Right cardiac atrium (tissue), 5 donors: ENCODE measurements at regions not wholly inside any gene's neighbourhood (a gene's known extent, or its start where the extent isn't known, plus 50 kb on each side); places are given as distances from the start of the nearest gene placed in this dataset.
"Not testable (repeated sequence)": the region's sequence is repeated elsewhere in the genome, so short reads cannot be mapped to it uniquely, and the experiment has no call there.

Experiments used
- ATAC-seq, 2 donors: fragments of 200-7000 bp; cut with Tn5 transposase; one replicate each; pipeline versions ENCODE4 v1.8.0 to v1.9.1; 2020; ENCODE audit warnings: moderate library complexity in 2 of 2, mild to moderate bottlenecking in 1 of 2
- DNase-seq, 3 donors: peaks; one replicate each; pipeline ENCODE4 v3.0.0-alpha.2; 2020
- H3K27ac ChIP-seq: one replicate; pipeline ENCODE4 v1.5.1; 2013; ENCODE audit warnings: mild to moderate bottlenecking, low read length, control low read depth, moderate library complexity
- H3K27me3 ChIP-seq: one replicate; pipeline ENCODE4 v1.6.1; 2013; ENCODE audit not compliant: control insufficient read depth, insufficient read depth
- H3K4me1 ChIP-seq: one replicate; pipeline ENCODE4 v1.6.1; 2013; ENCODE audit warnings: low read length; ENCODE audit not compliant: control insufficient read depth, insufficient read depth
- H3K4me3 ChIP-seq: one replicate; pipeline ENCODE4 v1.5.1; 2013; ENCODE audit warnings: low read length, control low read depth
- H3K9me3 ChIP-seq: one replicate; pipeline ENCODE4 v1.6.1; 2013; ENCODE audit warnings: low read length; ENCODE audit not compliant: control insufficient read depth
- WGBS: extraction: QIAGEN DNeasy Blood & Tissue Kit; methylation state at CpG from one replicate; pipeline ENCODE4 v1.1.7; 2013; 5-methylcytosine and 5-hydroxymethylcytosine counted together
- intact Hi-C, 4 donors: fragments of 100-400 bp; cut with DNase I; formaldehyde crosslinking; loops; one replicate each; pipeline versions ENCODE4 v1.11.0 to v1.14.0; 2022 to 2023
- donor health status: healthy with polysubstance abuse.
- donor health status: DM: no; HTN: yes; CAD: no.
- donor health status: DM: no; HTN: no; CAD: no.
- donor health status: DM: no; HTN: yes; CAD: no; lungs with severe emphysema.
- donor health status: DM: yes; HTN: yes; CAD: no.

- DNase-seq, intact Hi-C loops, ATAC-seq, H3K27ac ChIP-seq, H3K4me1 ChIP-seq, H3K4me3 ChIP-seq, H3K9me3 ChIP-seq, H3K27me3 ChIP-seq: not testable (repeated sequence)
- WGBS = 96% methylated on average over 4 of the region's 4 CpGs
Observed at GRCh38 chr18:8914404-8915264, 187.9 kb upstream of the NDUFV2 start.

DNA sequence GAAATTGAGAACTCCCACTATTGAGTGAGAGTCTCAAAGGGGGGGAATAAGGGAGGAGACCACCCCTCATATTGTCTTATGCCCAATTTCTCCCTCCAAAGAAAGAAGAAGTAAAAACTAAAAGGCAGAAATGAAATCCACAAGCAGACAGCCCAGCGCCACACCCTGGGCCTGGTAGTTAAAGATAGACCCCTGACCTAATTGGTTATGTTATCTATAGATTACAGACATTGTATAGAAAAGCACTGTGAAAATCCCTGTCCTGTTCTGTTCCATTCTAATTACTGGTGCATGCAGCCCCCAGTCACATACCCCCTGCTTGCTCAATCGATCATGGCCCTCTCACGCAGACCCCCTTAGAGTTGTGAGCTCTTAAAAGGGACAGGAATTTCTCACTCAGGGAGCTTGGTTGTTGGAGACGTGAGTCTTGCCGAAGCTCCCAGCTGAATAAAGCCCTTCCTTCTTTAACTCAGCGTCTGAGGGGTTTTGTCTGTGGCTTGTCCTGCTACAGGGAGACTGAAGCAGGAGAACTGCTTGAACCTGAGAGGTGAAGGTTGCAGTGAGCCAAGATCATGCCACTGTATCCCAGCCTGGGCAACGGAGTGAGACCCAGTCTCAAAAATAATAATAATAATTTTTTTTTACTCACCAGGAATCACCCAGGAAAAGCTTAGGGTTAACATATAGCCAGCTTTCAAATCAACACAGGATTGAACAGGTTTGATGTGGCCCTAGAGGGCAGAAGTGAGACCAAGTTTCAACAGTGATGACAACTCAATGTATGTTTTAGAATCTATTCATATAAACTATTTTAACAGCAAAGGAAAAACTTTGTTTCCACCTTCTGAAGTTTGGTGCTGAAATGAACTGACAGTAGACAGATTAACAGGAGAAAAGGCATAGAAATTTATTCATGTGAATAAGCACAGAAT, 181.4 kb upstream of the NDUFV2 start:
- ATAC-seq, H3K27me3 ChIP-seq, H3K27ac ChIP-seq, intact Hi-C loops, H3K4me1 ChIP-seq, DNase-seq, H3K4me3 ChIP-seq, H3K9me3 ChIP-seq: not testable (repeated sequence)
- WGBS = 88% methylated on average over 7 of the region's 7 CpGs

GRCh38 chr18:8926464-8926863, 176.0 kb upstream of the NDUFV2 start:
- 87% methylated on average over 2 of the region's 2 CpGs for whole genome bisulfite sequencing
- H3K4me3 ChIP-seq = no peak overlapping the region
- intact Hi-C loops = no loop called here
- no peak overlapping the region for H3K27ac ChIP-seq
- ATAC-seq (no peak), DNase-seq (no peak)
- peaks cover 5% of the 10 kb centered on the region for H3K9me3 ChIP-seq
- H3K4me1 ChIP-seq = no peaks in the 10 kb centered on the region
- H3K27me3 ChIP-seq = no peaks in the 10 kb centered on the region

GRCh38 chr18:8928044-8928443, 174.5 kb upstream of the NDUFV2 start:
- Histone ChIP-seq H3K27me3 (no peaks in the 10 kb centered on the region), H3K9me3 (peaks cover 5% of the 10 kb centered on the region), H3K4me1 (no peaks in the 10 kb centered on the region), H3K4me3 (no peak overlapping the region), H3K27ac (no peak overlapping the region)
- WGBS = 68% methylated on average over 2 of the region's 2 CpGs
- DNase-seq (no peak), ATAC-seq (no peak)
- intact Hi-C loops = no loop called here

DNA sequence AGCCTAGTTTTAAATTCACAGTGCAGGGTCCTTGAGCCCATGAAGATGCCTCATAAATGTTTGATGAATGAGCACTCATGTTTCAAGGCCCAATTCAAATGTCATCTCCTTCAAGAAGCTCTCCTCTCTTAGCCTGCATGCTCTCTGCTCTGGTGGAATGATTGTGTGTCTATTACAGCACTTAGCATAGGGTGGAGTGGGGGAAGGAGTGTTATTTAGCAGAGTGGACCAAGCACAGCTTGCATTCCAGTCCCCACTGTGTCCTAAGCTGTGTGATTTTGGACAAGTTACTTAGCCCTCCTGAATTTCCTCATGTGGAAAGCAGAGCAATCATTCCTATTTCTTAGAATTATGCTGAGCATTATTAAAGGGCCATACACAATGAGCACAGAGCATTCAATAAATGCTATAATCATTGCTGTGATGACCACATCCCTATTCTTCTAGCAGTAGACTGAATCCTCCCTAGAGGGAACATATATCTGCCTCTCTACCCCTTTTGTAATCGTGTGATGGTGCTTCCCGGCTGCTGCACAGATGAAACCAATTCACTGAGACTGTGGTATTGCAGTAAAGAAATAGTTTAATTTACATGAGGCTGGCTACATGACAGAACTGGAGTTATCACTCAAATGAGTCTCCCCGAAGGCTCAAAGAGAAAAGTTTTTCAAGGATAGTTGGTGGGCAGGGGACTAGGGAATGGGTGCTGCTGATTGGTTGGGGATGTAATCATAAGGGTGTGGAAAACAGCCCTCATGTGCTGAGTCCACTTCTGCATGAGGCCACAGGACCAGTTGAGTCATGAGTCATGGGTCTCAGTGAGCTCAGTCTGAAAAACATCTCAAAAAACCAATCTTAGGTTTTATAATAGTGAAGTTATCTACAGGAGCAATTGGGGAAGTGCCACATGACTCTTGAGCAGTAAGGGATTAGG, 173.4 kb upstream of the NDUFV2 start:
- ATAC-seq = no peak
- H3K9me3 ChIP-seq = peaks cover 5% of the 10 kb centered on the region

GRCh38 chr18:8930990-8931616, 171.4 kb upstream of the NDUFV2 start:
- 39% methylated on average over 3 of the region's 3 CpGs for WGBS
- intact Hi-C loops = no loop called here
- no peaks in the 10 kb centered on the region for H3K27me3 ChIP-seq
- DNase-seq = no peak
- no peak for ATAC-seq
- peaks cover 5% of the 10 kb centered on the region for H3K9me3 ChIP-seq
- no peak overlapping the region for H3K27ac ChIP-seq
- H3K4me1 ChIP-seq = no peaks in the 10 kb centered on the region
- no peak overlapping the region for H3K4me3 ChIP-seq

More for the DNA sequence above, 173.4 kb upstream of the NDUFV2 start:
- no peak overlapping the region for H3K4me3 ChIP-seq
- DNase-seq = no peak
- intact Hi-C loops = no loop called here
- no peak overlapping the region for H3K27ac ChIP-seq
- 91% methylated on average over 3 of the region's 3 CpGs for WGBS
- H3K4me1 ChIP-seq = no peaks in the 10 kb centered on the region
- H3K27me3 ChIP-seq = no peaks in the 10 kb centered on the region

GRCh38 chr18:8932866-8933265, 169.6 kb upstream of the NDUFV2 start:
- no peaks in the 10 kb centered on the region for H3K4me1 ChIP-seq
- ATAC-seq = no peak
- intact Hi-C loops = no loop called here
- H3K27ac ChIP-seq = no peak overlapping the region
- H3K27me3 ChIP-seq = no peaks in the 10 kb centered on the region
- peaks cover 5% of the 10 kb centered on the region for H3K9me3 ChIP-seq
- H3K4me3 ChIP-seq = no peak overlapping the region
- no peak for DNase-seq

GRCh38 chr18:8933714-8934284, 168.7 kb upstream of the NDUFV2 start:
- Histone ChIP-seq H3K4me3 (no peak overlapping the region), H3K4me1 (no peaks in the 10 kb centered on the region), H3K27me3 (no peaks in the 10 kb centered on the region), H3K27ac (no peak overlapping the region), H3K9me3 (peaks cover 5% of the 10 kb centered on the region)
- DNase-seq (no peak), ATAC-seq (no peak)
- intact Hi-C loops = no loop called here
- whole genome bisulfite sequencing = 37% methylated on average over 1 of the region's 1 CpG

GRCh38 chr18:8935346-8935745, 167.2 kb upstream of the NDUFV2 start:
- DNase-seq, H3K9me3 ChIP-seq, H3K27ac ChIP-seq, H3K4me1 ChIP-seq, H3K27me3 ChIP-seq, H3K4me3 ChIP-seq, ATAC-seq, intact Hi-C loops: not testable (repeated sequence)
- 97% methylated on average over 24 of the region's 24 CpGs for WGBS

- 69% methylated on average over 3 of the region's 3 CpGs for WGBS
- intact Hi-C loops = no loop called here
Observed at GRCh38 chr18:8936619-8937018, 165.9 kb upstream of the NDUFV2 start.

More at GRCh38 chr18:8936619-8937018, 165.9 kb upstream of the NDUFV2 start:
- no peak for DNase-seq
- no peak overlapping the region for H3K4me3 ChIP-seq
- no peaks in the 10 kb centered on the region for H3K9me3 ChIP-seq
- no peak overlapping the region for H3K27ac ChIP-seq
- no peak for ATAC-seq
- H3K27me3 ChIP-seq = no peaks in the 10 kb centered on the region
- H3K4me1 ChIP-seq = no peaks in the 10 kb centered on the region
